Liver (tissue), 3 donors: ENCODE measurements at regions not wholly inside any gene's neighbourhood (a gene's known extent, or its start where the extent isn't known, plus 50 kb on each side); places are given as distances from the start of the nearest gene placed in this dataset.
"Not testable (repeated sequence)": the region's sequence is repeated elsewhere in the genome, so short reads cannot be mapped to it uniquely, and the experiment has no call there.

ENCODE experiments used
- SP1 ChIP-seq: IDR thresholded peaks from 2 replicates; pipeline ENCODE4 v1.6.1; 2018; ENCODE audit warnings: antibody characterized with exemption, mild to moderate bottlenecking
- TF ChIP-seq, protein P1 (sequence below): fragments of 150-350 bp; IDR thresholded peaks from 2 replicates; pipeline ENCODE4 v1.5.1; 2017; ENCODE audit warnings: improper control_type of control experiment, low read depth, low read length; ENCODE audit not compliant: missing input control
- donor health status: healthy.
- donor health status: healthy.

DNA sequence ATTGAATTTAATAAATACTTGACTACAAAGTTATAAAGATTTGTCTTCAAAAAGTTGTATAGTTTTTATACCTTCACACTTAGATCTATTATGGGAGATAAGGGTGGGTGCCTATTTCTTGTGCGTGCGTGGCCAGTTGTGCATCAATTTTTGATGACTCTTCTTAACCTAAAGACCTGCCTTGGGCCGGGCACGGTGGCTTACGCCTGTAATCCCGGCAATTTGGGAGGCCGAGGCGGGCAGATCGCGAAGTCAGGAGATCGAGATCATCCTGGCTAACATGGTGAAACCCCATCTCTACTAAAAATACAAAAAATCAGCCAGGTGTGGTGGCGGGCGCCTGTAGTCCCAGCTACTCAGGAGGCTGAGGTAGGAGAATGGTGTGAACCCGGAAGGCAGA is 830.1 kb downstream of the BRD1 start:
- TF ChIP-seq SP1 = not testable (repeated sequence)
- TF ChIP-seq, protein P1, sequence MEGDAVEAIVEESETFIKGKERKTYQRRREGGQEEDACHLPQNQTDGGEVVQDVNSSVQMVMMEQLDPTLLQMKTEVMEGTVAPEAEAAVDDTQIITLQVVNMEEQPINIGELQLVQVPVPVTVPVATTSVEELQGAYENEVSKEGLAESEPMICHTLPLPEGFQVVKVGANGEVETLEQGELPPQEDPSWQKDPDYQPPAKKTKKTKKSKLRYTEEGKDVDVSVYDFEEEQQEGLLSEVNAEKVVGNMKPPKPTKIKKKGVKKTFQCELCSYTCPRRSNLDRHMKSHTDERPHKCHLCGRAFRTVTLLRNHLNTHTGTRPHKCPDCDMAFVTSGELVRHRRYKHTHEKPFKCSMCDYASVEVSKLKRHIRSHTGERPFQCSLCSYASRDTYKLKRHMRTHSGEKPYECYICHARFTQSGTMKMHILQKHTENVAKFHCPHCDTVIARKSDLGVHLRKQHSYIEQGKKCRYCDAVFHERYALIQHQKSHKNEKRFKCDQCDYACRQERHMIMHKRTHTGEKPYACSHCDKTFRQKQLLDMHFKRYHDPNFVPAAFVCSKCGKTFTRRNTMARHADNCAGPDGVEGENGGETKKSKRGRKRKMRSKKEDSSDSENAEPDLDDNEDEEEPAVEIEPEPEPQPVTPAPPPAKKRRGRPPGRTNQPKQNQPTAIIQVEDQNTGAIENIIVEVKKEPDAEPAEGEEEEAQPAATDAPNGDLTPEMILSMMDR = not testable (repeated sequence)
